GM23338 (cell line): ENCODE measurements at regions not wholly inside any gene's neighbourhood (a gene's known extent, or its start where the extent isn't known, plus 50 kb on each side); places are given as distances from the start of the nearest gene placed in this dataset.

Source experiments
- ATAC-seq: fragments of 200-7000 bp; cut with Tn5 transposase; 3 replicates; pipeline ENCODE4 v1.9.1; 2020
- DNase-seq: peaks from one replicate; pipeline ENCODE4 v3.0.0-alpha.2; 2015; ENCODE audit warnings: low spot score
- H2AFZ ChIP-seq: fragments of 200-600 bp; sonication (generic); 2 replicates; pipeline ENCODE4 v1.8.0; 2016; ENCODE audit warnings: antibody characterized with exemption, mild to moderate bottlenecking, moderate library complexity
- H3F3A ChIP-seq: fragments of 200-600 bp; sonication (generic); replicated peaks from 2 replicates; pipeline ENCODE4 v1.8.0; 2017; ENCODE audit warnings: antibody characterized with exemption, mixed run types, low read depth
- H3K27ac ChIP-seq: fragments of 200-600 bp; sonication (generic); 2 replicates; pipeline ENCODE4 v1.6.1; 2016; ENCODE audit warnings: low read depth
- H3K27me3 ChIP-seq: fragments of 200-600 bp; sonication (generic); 2 replicates; pipeline ENCODE4 v1.8.0; 2016; ENCODE audit warnings: mild to moderate bottlenecking, mixed run types, moderate library complexity; ENCODE audit not compliant: insufficient read depth
- H3K36me3 ChIP-seq: fragments of 200-600 bp; sonication (generic); 2 replicates; pipeline ENCODE4 v1.8.0; 2016; ENCODE audit warnings: mild to moderate bottlenecking; ENCODE audit not compliant: insufficient read depth
- H3K4me1 ChIP-seq: fragments of 200-600 bp; sonication (generic); 2 replicates; pipeline ENCODE4 v1.8.0; 2016; ENCODE audit warnings: mild to moderate bottlenecking, moderate library complexity; ENCODE audit not compliant: insufficient read depth
- H3K4me2 ChIP-seq: fragments of 200-600 bp; sonication (generic); 2 replicates; pipeline ENCODE4 v1.7.1; 2017; ENCODE audit warnings: mixed run types
- H3K4me3 ChIP-seq: fragments of 200-600 bp; sonication (generic); 2 replicates; pipeline ENCODE4 v1.6.1; 2016; ENCODE audit warnings: mixed run types
- H3K79me2 ChIP-seq: fragments of 200-600 bp; sonication (generic); replicated peaks from 2 replicates; pipeline ENCODE4 v1.8.0; 2017; ENCODE audit warnings: mild to moderate bottlenecking; ENCODE audit not compliant: insufficient read depth
- H3K9me2 ChIP-seq: fragments of 200-600 bp; sonication (generic); 2 replicates; pipeline ENCODE4 v1.8.0; 2017; ENCODE audit not compliant: insufficient read depth
- H4K20me1 ChIP-seq: fragments of 200-600 bp; sonication (generic); replicated peaks from 2 replicates; pipeline ENCODE4 v1.8.0; 2017; ENCODE audit warnings: mild to moderate bottlenecking; ENCODE audit not compliant: insufficient read depth
- H3K27ac Mint-ChIP-seq: 2 replicates; pipeline ENCODE4 v1.8.0; 2020; ENCODE audit warnings: inconsistent platforms, mild to moderate bottlenecking, moderate library complexity, mixed read lengths
- H3K27me3 Mint-ChIP-seq: 3 replicates; pipeline ENCODE4 v1.8.0; 2022; ENCODE audit warnings: low read depth, mild to moderate bottlenecking, moderate library complexity, mixed read lengths, inconsistent platforms; ENCODE audit not compliant: insufficient read depth, poor library complexity
- H3K36me3 Mint-ChIP-seq: 3 replicates; pipeline ENCODE4 v1.8.0; 2021; ENCODE audit warnings: low read depth, mild to moderate bottlenecking, inconsistent platforms, moderate library complexity, mixed read lengths
- H3K4me1 Mint-ChIP-seq: 3 replicates; pipeline ENCODE4 v1.8.0; 2020; ENCODE audit warnings: mild to moderate bottlenecking, inconsistent platforms, mixed read lengths
- H3K4me3 Mint-ChIP-seq: 3 replicates; pipeline ENCODE4 v1.8.0; 2021; ENCODE audit warnings: moderate library complexity, mild to moderate bottlenecking, inconsistent platforms, mixed read lengths
- H3K9me3 Mint-ChIP-seq: 3 replicates; pipeline ENCODE4 v1.8.0; 2020; ENCODE audit warnings: moderate library complexity, mild to moderate bottlenecking, inconsistent platforms, mixed read lengths
- CREB1 ChIP-seq: fragments of 250-450 bp; sonication (Bioruptor Pico); IDR thresholded peaks from 2 replicates; pipeline ENCODE4 v1.5.0; 2020; ENCODE audit warnings: low read depth, mild to moderate bottlenecking, moderate library complexity
- EZH2 ChIP-seq: fragments of 200-600 bp; sonication (generic); IDR thresholded peaks from one replicate; pipeline ENCODE4 v1.8.0; 2017; ENCODE audit warnings: antibody characterized with exemption, mild to moderate bottlenecking, low read depth; ENCODE audit not compliant: unreplicated experiment
- EZH2phosphoT487 ChIP-seq: fragments of 200-600 bp; sonication (generic); IDR thresholded peaks from one replicate; pipeline ENCODE4 v1.8.1; 2018; ENCODE audit warnings: antibody characterized with exemption; ENCODE audit not compliant: unreplicated experiment
- JUNB ChIP-seq: IDR thresholded peaks from one replicate; pipeline ENCODE4 v1.6.1; 2016; ENCODE audit warnings: antibody characterized with exemption; ENCODE audit not compliant: unreplicated experiment
- NANOG ChIP-seq: IDR thresholded peaks from 2 replicates; pipeline ENCODE4 v1.6.1; 2016; ENCODE audit warnings: antibody characterized with exemption, borderline replicate concordance
- POLR2AphosphoS5 ChIP-seq: IDR thresholded peaks from 2 replicates; pipeline ENCODE4 v1.6.1; 2016; ENCODE audit warnings: antibody characterized with exemption, low read depth
- STAT1 ChIP-seq: IDR thresholded peaks from one replicate; pipeline ENCODE4 v1.6.1; 2016; ENCODE audit warnings: antibody characterized with exemption; ENCODE audit not compliant: unreplicated experiment
- ZNF114 ChIP-seq: fragments of 250-450 bp; sonication (Bioruptor Pico); IDR thresholded peaks from 2 replicates; pipeline ENCODE4 v1.5.0; 2020; ENCODE audit warnings: mild to moderate bottlenecking, moderate library complexity
- ZNF331 ChIP-seq: fragments of 250-450 bp; sonication (Bioruptor Pico); IDR thresholded peaks from 2 replicates; pipeline ENCODE4 v1.5.0; 2020; ENCODE audit warnings: low read depth, mild to moderate bottlenecking, moderate library complexity
- TF ChIP-seq, protein P1 (sequence below): IDR thresholded peaks from 2 replicates; pipeline ENCODE4 v1.6.1; 2016; ENCODE audit warnings: antibody characterized with exemption
- TF ChIP-seq, protein P2 (sequence below): IDR thresholded peaks from one replicate; pipeline ENCODE4 v1.6.1; 2018; ENCODE audit warnings: antibody characterized with exemption; ENCODE audit not compliant: unreplicated experiment
- TF ChIP-seq, protein P3 (sequence below), 2 experiments: fragments of 200-600 bp in 1 of 2; sonication (generic) in 1 of 2; conservative IDR thresholded peaks; 2 replicates each; pipeline versions ENCODE4 v1.5.1 to v1.6.1; 2016 to 2017; ENCODE audit warnings: antibody characterized with exemption in 2 of 2, low read depth in 2 of 2, mild to moderate bottlenecking in 2 of 2, moderate library complexity in 1 of 2

DNA sequence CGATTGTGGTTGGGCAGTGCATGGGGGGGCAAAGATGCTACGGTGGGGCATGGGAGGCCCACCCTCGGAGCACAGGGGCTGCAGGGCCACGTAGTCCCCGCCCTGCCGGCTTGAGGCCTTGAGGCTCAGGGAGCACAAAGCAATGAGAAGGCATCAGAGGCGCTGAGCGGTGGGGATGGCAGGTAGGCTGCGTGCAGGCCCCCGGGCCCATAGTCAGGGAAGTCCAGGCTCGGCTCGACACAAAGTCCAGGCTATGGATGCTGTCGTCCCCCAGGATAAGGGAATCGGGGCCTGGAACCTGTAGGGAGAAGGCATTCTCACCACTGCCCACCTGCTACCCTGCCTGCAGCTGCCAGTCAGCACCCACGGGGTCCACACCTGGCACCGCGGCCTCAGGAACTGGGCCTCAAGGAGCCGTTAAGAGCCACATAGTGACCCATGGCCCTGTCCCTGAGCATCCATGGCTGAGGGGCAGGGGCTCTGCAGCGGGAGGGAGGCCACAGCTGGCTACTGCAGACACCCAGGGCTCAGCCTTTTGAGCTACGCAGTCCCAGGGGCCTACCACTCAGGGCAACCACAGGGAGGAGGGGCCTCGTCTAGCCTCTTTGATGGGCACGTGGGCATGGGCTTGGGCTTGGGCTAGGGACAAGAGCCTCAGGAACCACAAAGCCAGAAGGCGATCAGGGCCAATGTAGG, 179.7 kb downstream of the IGLL1 start (continued):
- TF ChIP-seq EZH2 (no peak), STAT1 (no peak), CREB1 (CRISPR knock-in tag) (no peak), ZNF114 (no peak), NANOG (no peak)
- TF ChIP-seq, protein P1, sequence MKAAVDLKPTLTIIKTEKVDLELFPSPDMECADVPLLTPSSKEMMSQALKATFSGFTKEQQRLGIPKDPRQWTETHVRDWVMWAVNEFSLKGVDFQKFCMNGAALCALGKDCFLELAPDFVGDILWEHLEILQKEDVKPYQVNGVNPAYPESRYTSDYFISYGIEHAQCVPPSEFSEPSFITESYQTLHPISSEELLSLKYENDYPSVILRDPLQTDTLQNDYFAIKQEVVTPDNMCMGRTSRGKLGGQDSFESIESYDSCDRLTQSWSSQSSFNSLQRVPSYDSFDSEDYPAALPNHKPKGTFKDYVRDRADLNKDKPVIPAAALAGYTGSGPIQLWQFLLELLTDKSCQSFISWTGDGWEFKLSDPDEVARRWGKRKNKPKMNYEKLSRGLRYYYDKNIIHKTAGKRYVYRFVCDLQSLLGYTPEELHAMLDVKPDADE: no peak
- TF ChIP-seq, protein P2, sequence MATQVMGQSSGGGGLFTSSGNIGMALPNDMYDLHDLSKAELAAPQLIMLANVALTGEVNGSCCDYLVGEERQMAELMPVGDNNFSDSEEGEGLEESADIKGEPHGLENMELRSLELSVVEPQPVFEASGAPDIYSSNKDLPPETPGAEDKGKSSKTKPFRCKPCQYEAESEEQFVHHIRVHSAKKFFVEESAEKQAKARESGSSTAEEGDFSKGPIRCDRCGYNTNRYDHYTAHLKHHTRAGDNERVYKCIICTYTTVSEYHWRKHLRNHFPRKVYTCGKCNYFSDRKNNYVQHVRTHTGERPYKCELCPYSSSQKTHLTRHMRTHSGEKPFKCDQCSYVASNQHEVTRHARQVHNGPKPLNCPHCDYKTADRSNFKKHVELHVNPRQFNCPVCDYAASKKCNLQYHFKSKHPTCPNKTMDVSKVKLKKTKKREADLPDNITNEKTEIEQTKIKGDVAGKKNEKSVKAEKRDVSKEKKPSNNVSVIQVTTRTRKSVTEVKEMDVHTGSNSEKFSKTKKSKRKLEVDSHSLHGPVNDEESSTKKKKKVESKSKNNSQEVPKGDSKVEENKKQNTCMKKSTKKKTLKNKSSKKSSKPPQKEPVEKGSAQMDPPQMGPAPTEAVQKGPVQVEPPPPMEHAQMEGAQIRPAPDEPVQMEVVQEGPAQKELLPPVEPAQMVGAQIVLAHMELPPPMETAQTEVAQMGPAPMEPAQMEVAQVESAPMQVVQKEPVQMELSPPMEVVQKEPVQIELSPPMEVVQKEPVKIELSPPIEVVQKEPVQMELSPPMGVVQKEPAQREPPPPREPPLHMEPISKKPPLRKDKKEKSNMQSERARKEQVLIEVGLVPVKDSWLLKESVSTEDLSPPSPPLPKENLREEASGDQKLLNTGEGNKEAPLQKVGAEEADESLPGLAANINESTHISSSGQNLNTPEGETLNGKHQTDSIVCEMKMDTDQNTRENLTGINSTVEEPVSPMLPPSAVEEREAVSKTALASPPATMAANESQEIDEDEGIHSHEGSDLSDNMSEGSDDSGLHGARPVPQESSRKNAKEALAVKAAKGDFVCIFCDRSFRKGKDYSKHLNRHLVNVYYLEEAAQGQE: no peak

DNA sequence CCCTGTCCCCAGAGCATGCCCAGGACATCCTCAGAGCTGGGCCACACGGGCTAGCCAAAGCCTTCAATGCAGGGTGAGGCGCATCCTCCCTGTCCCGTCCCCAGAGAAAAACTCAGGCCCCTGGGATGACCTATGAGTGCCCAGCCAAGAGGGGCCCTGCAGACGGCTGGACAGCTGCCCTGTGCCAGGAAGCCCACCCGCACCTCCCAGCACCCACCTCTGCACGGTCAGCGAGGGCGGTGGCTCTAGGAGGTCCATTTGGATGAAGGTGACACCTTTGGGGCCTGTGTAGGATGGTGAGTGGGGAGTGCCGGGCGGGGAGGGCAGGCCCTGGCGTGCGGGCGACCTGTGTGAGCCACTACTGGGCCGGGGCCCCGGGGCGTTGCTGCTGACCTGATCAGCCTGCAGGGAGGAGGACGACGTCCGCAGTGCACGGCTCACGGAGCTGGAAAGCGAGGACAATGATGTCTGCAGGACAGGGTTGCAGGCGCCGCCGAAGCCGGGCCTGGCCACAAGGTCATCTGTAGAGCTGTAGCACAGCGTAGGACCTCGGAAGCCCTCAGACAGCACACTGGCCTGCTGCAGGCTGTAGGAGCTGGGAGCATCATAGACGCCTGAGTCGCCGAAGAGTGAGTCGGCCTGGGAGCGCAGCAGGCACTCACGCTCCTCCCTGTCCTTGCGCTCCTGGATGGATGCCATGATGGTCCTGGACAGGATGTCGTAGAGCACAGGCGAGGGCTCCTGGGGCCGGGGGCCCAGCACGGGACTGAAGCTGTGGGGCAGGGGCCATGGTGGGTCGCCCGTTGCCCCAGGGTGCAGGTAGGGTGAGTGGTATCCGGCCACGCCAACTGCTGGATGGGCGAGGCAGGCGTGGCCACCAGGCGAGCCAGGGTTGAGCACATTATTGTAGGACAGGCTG, 180.5 kb downstream of the IGLL1 start:
- Histone ChIP-seq H4K20me1 (no peaks in the 10 kb centered on the region), H3K4me3 (no peak overlapping the region), H3K79me2 (no peaks in the 10 kb centered on the region), H3K27ac (no peak overlapping the region), H3K4me2 (no peak overlapping the region), H3K4me1 (peaks cover 5% of the 10 kb centered on the region), H3F3A (no peaks in the 10 kb centered on the region), H3K9me2 (no peaks in the 10 kb centered on the region), H3K36me3 (no peaks in the 10 kb centered on the region), H2AFZ (no peak overlapping the region), H3K27me3 (no peaks in the 10 kb centered on the region)
- H3K9me3 Mint-ChIP-seq: no peaks in the 10 kb centered on the region
- no peak overlapping the region for H3K27ac Mint-ChIP-seq
- DNase-seq: no peak
- no peaks in the 10 kb centered on the region for H3K36me3 Mint-ChIP-seq
- H3K4me1 Mint-ChIP-seq: no peaks in the 10 kb centered on the region
- H3K4me3 Mint-ChIP-seq: no peak overlapping the region
- no peak for ATAC-seq
- peaks cover 8% of the 10 kb centered on the region for H3K27me3 Mint-ChIP-seq
- TF ChIP-seq STAT1 (no peak), JUNB (no peak), CREB1 (CRISPR knock-in tag) (no peak), EZH2 (no peak), ZNF114 (no peak), NANOG (no peak), EZH2phosphoT487 (no peak), ZNF331 (no peak), POLR2AphosphoS5 (no peak)
- TF ChIP-seq, protein P3, sequence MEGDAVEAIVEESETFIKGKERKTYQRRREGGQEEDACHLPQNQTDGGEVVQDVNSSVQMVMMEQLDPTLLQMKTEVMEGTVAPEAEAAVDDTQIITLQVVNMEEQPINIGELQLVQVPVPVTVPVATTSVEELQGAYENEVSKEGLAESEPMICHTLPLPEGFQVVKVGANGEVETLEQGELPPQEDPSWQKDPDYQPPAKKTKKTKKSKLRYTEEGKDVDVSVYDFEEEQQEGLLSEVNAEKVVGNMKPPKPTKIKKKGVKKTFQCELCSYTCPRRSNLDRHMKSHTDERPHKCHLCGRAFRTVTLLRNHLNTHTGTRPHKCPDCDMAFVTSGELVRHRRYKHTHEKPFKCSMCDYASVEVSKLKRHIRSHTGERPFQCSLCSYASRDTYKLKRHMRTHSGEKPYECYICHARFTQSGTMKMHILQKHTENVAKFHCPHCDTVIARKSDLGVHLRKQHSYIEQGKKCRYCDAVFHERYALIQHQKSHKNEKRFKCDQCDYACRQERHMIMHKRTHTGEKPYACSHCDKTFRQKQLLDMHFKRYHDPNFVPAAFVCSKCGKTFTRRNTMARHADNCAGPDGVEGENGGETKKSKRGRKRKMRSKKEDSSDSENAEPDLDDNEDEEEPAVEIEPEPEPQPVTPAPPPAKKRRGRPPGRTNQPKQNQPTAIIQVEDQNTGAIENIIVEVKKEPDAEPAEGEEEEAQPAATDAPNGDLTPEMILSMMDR (conservative IDR thresholded peaks at IDR 0.05; ENCODE audit: low read depth in 2 of 2): no peak
- TF ChIP-seq, protein P1: no peak
- TF ChIP-seq, protein P2: no peak
